Esophagus muscularis mucosa (tissue), 4 donors: ENCODE measurements at regions not wholly inside any gene's neighbourhood (a gene's known extent, or its start where the extent isn't known, plus 50 kb on each side); places are given as distances from the start of the nearest gene placed in this dataset.

Experiments
- DNase-seq: peaks from one replicate; pipeline ENCODE4 v3.0.0-alpha.2; 2017; ENCODE audit errors: extremely low spot score
- H3K27ac ChIP-seq, 4 donors: fragments of 200-600 bp; sonication (generic); replicated peaks in 1 of 4; 1 replicate in 3 of 4; 2 replicates in 1 of 4; pipeline ENCODE4 v1.5.1; 2016 to 2019; ENCODE audit warnings: mild to moderate bottlenecking in 1 of 4
- H3K27me3 ChIP-seq, 4 donors: fragments of 200-600 bp; sonication (generic); one replicate each; pipeline versions ENCODE4 v1.5.1 to v1.6.0; 2016 to 2019
- H3K36me3 ChIP-seq, 4 donors: fragments of 200-600 bp; sonication (generic); one replicate each; pipeline ENCODE4 v1.5.1; 2016 to 2019
- H3K4me1 ChIP-seq, 4 donors: fragments of 200-600 bp; sonication (generic); one replicate each; pipeline ENCODE4 v1.5.1; 2016 to 2019
- H3K4me3 ChIP-seq, 4 donors: fragments of 200-600 bp; sonication (generic); 1 replicate in 2 of 4; 2 replicates in 2 of 4; pipeline ENCODE4 v1.5.1; 2016 to 2019; ENCODE audit warnings: mild to moderate bottlenecking in 4 of 4, moderate library complexity in 1 of 4
- H3K9me3 ChIP-seq, 4 donors: fragments of 200-600 bp; sonication (generic); 1 replicate in 3 of 4; 2 replicates in 1 of 4; pipeline ENCODE4 v1.5.1; 2016 to 2019
- CTCF ChIP-seq, 3 experiments: fragments of 200-600 bp in 2 of 3; fragments of 450-650 bp in 1 of 3; sonication (generic) in 2 of 3; IDR thresholded peaks; one replicate each; pipeline ENCODE4 v1.5.1; 2017 to 2019; ENCODE audit warnings: antibody characterized with exemption in 3 of 3, mild to moderate bottlenecking in 2 of 3, moderate library complexity in 1 of 3
- EP300 ChIP-seq: sonication (generic); formaldehyde crosslinking; IDR thresholded peaks from one replicate; pipeline ENCODE4 v1.6.1; 2017; ENCODE audit warnings: antibody characterized with exemption
- POLR2A ChIP-seq: fragments of 450-650 bp; IDR thresholded peaks from one replicate; pipeline ENCODE4 v1.6.1; 2017; ENCODE audit warnings: antibody characterized with exemption, moderate library complexity, mild to moderate bottlenecking, low read depth
- POLR2AphosphoS5 ChIP-seq, 2 donors: sonication (generic); formaldehyde crosslinking; IDR thresholded peaks; one replicate each; pipeline ENCODE4 v1.6.1; 2017; ENCODE audit warnings: antibody characterized with exemption in 2 of 2
- WGBS: methylation state at CpG from one replicate; pipeline ENCODE4 v1.1.5; 2018; 5-methylcytosine and 5-hydroxymethylcytosine counted together
- intact Hi-C: fragments of 100-400 bp; cut with DNase I; formaldehyde crosslinking; loops from one replicate; pipeline ENCODE4 v1.15.1; 2023

- DNase-seq = no peak
- 59% methylated on average over 1 of the region's 1 CpG for WGBS
- Histone ChIP-seq H3K4me1 (no peaks in the 10 kb centered on the region), H3K4me3 (no peak overlapping the region), H3K36me3 (no peaks in the 10 kb centered on the region), H3K9me3 (no peaks in the 10 kb centered on the region), H3K27ac (no peak overlapping the region), H3K27me3 (no peaks in the 10 kb centered on the region)
- intact Hi-C loops = no loop called here
- no peak for TF ChIP-seq CTCF (IDR thresholded peaks at IDR 0.05)
- TF ChIP-seq EP300 = no peak
- no peak for TF ChIP-seq POLR2A
- TF ChIP-seq POLR2AphosphoS5 (IDR thresholded peaks at IDR 0.05) = no peak
Measured at GRCh38 chr13:53605326-53605725, 576.7 kb downstream of the OLFM4 start.

GRCh38 chr13:53612200-53612599 lies 583.6 kb downstream of the OLFM4 start:
- Histone ChIP-seq H3K4me1 (peaks cover 0 to 8% (median 0%) of the 10 kb centered on the region in 4 donors), H3K4me3 (no peak overlapping the region), H3K9me3 (no peaks in the 10 kb centered on the region), H3K27ac (no peak overlapping the region), H3K27me3 (no peaks in the 10 kb centered on the region), H3K36me3 (no peaks in the 10 kb centered on the region)
- no peak for TF ChIP-seq CTCF (IDR thresholded peaks at IDR 0.05)
- no peak for TF ChIP-seq POLR2AphosphoS5 (IDR thresholded peaks at IDR 0.05)
- no peak for TF ChIP-seq POLR2A
- no peak for TF ChIP-seq EP300
- intact Hi-C loops = no loop called here
- DNase-seq = no peak
- 78% methylated on average over 3 of the region's 3 CpGs for WGBS

- Histone ChIP-seq H3K27ac (no peak overlapping the region), H3K9me3 (no peaks in the 10 kb centered on the region), H3K36me3 (no peaks in the 10 kb centered on the region), H3K27me3 (no peaks in the 10 kb centered on the region), H3K4me1 (no peaks in the 10 kb centered on the region), H3K4me3 (no peak overlapping the region)
- WGBS = 29% methylated on average over 2 of the region's 2 CpGs
- TF ChIP-seq POLR2A = no peak
- TF ChIP-seq POLR2AphosphoS5 (IDR thresholded peaks at IDR 0.05) = no peak
- no peak for TF ChIP-seq EP300
- TF ChIP-seq CTCF (IDR thresholded peaks at IDR 0.05) = no peak
- intact Hi-C loops = no loop called here
- no peak for DNase-seq
Measured at GRCh38 chr13:53622456-53622855, 593.8 kb downstream of the OLFM4 start.

- intact Hi-C loops = no loop called here
- Histone ChIP-seq H3K27me3 (no peaks in the 10 kb centered on the region), H3K9me3 (no peaks in the 10 kb centered on the region), H3K4me3 (no peak overlapping the region), H3K36me3 (no peaks in the 10 kb centered on the region), H3K27ac (no peak overlapping the region), H3K4me1 (no peaks in the 10 kb centered on the region)
- DNase-seq = no peak
- no peak for TF ChIP-seq POLR2A
- no peak for TF ChIP-seq CTCF (IDR thresholded peaks at IDR 0.05)
- TF ChIP-seq POLR2AphosphoS5 (IDR thresholded peaks at IDR 0.05) = no peak
- TF ChIP-seq EP300 = no peak
- WGBS = 71% methylated on average over 2 of the region's 2 CpGs
Measured at GRCh38 chr13:53623146-53623545, 594.5 kb downstream of the OLFM4 start.

- intact Hi-C loops = no loop called here
- H3K27ac ChIP-seq = no peak overlapping the region
- H3K4me3 ChIP-seq = no peak overlapping the region
- no peak for DNase-seq
- no peaks in the 10 kb centered on the region for H3K27me3 ChIP-seq
- WGBS = 52% methylated on average over 2 of the region's 2 CpGs
- H3K9me3 ChIP-seq = no peaks in the 10 kb centered on the region
- no peaks in the 10 kb centered on the region for H3K4me1 ChIP-seq
- TF ChIP-seq POLR2AphosphoS5 (IDR thresholded peaks at IDR 0.05) = no peak
- TF ChIP-seq CTCF (IDR thresholded peaks at IDR 0.05) = no peak
- TF ChIP-seq EP300 = no peak
- no peak for TF ChIP-seq POLR2A
- no peaks in the 10 kb centered on the region for H3K36me3 ChIP-seq
Measured at GRCh38 chr13:53631511-53631910, 602.9 kb downstream of the OLFM4 start.
